Stimulated activated naive CD8-positive, alpha-beta T cell treated with anti-CD3 and anti-CD28 coated beads, Interleukin-15, Interleukin-2, amounts not matched to agents 100 ng/mL and 50 ng/mL, for 24 hours (primary cell): ENCODE measurements at regions not wholly inside any gene's neighbourhood (a gene's known extent, or its start where the extent isn't known, plus 50 kb on each side); places are given as distances from the start of the nearest gene placed in this dataset.
"Not testable (repeated sequence)": the region's sequence is repeated elsewhere in the genome, so short reads cannot be mapped to it uniquely, and the experiment has no call there.

Source experiments
- H3K27ac Mint-ChIP-seq: one replicate; pipeline ENCODE4 v1.8.0; 2021; ENCODE audit warnings: mild to moderate bottlenecking, mixed read lengths
- H3K27me3 Mint-ChIP-seq: one replicate; pipeline ENCODE4 v1.8.0; 2021; ENCODE audit warnings: mixed read lengths
- H3K36me3 Mint-ChIP-seq: one replicate; pipeline ENCODE4 v1.8.0; 2021; ENCODE audit warnings: low read depth, mixed read lengths
- H3K4me1 Mint-ChIP-seq: one replicate; pipeline ENCODE4 v1.8.0; 2021; ENCODE audit warnings: low read depth, mixed read lengths
- H3K4me3 Mint-ChIP-seq: one replicate; pipeline ENCODE4 v1.8.0; 2021; ENCODE audit warnings: mild to moderate bottlenecking, mixed read lengths
- H3K9me3 Mint-ChIP-seq: one replicate; pipeline ENCODE4 v1.8.0; 2021; ENCODE audit warnings: mixed read lengths

GRCh38 chr10:4632757-4633156 lies 193.2 kb upstream of the AKR1E2 start:
- H3K36me3 Mint-ChIP-seq = no peaks in the 10 kb centered on the region
- peaks cover 6% of the 10 kb centered on the region for H3K27me3 Mint-ChIP-seq
- no peak overlapping the region for H3K4me3 Mint-ChIP-seq
- no peak overlapping the region for H3K27ac Mint-ChIP-seq
- H3K4me1 Mint-ChIP-seq = no peaks in the 10 kb centered on the region
- H3K9me3 Mint-ChIP-seq = peaks cover 5% of the 10 kb centered on the region

- Mint-ChIP-seq H3K4me3 (no peak overlapping the region), H3K9me3 (peaks cover 19% of the 10 kb centered on the region), H3K27ac (no peak overlapping the region), H3K36me3 (peaks cover 9% of the 10 kb centered on the region), H3K4me1 (no peaks in the 10 kb centered on the region), H3K27me3 (peaks cover 13% of the 10 kb centered on the region)
These were observed 199.1 kb upstream of the AKR1E2 start for GRCh38 chr10:4626919-4627318.

- Mint-ChIP-seq H3K36me3 (peaks cover 9% of the 10 kb centered on the region), H3K27me3 (peaks cover 19% of the 10 kb centered on the region), H3K9me3 (peaks cover 19% of the 10 kb centered on the region), H3K27ac (no peak overlapping the region), H3K4me3 (no peak overlapping the region), H3K4me1 (no peaks in the 10 kb centered on the region)
These were observed 202.1 kb upstream of the AKR1E2 start for GRCh38 chr10:4623757-4624420.

- Mint-ChIP-seq H3K4me3 (no peak overlapping the region), H3K36me3 (peaks cover 9% of the 10 kb centered on the region), H3K4me1 (no peaks in the 10 kb centered on the region), H3K27ac (no peak overlapping the region), H3K27me3 (peaks cover 24% of the 10 kb centered on the region), H3K9me3 (peaks cover 16% of the 10 kb centered on the region)
These were observed 202.8 kb upstream of the AKR1E2 start for GRCh38 chr10:4623200-4623599.

- peaks cover 10% of the 10 kb centered on the region for H3K9me3 Mint-ChIP-seq
These were observed 203.6 kb upstream of the AKR1E2 start for GRCh38 chr10:4622384-4622783.

GRCh38 chr10:4617589-4617988 lies 208.4 kb upstream of the AKR1E2 start:
- H3K27ac Mint-ChIP-seq = no peak overlapping the region
- no peak overlapping the region for H3K4me3 Mint-ChIP-seq
- no peaks in the 10 kb centered on the region for H3K4me1 Mint-ChIP-seq
- H3K36me3 Mint-ChIP-seq = peaks cover 8% of the 10 kb centered on the region
- peaks cover 30% of the 10 kb centered on the region for H3K27me3 Mint-ChIP-seq
- peaks cover 19% of the 10 kb centered on the region for H3K9me3 Mint-ChIP-seq

More at GRCh38 chr10:4622384-4622783, 203.6 kb upstream of the AKR1E2 start:
- H3K27ac Mint-ChIP-seq = no peak overlapping the region
- no peak overlapping the region for H3K4me3 Mint-ChIP-seq
- peaks cover 9% of the 10 kb centered on the region for H3K36me3 Mint-ChIP-seq
- H3K4me1 Mint-ChIP-seq = no peaks in the 10 kb centered on the region
- peaks cover 23% of the 10 kb centered on the region for H3K27me3 Mint-ChIP-seq

GRCh38 chr10:4615042-4615441 lies 211.0 kb upstream of the AKR1E2 start:
- peaks cover 19% of the 10 kb centered on the region for H3K9me3 Mint-ChIP-seq
- H3K27me3 Mint-ChIP-seq = peaks cover 36% of the 10 kb centered on the region
- peaks cover 8% of the 10 kb centered on the region for H3K36me3 Mint-ChIP-seq
- H3K4me1 Mint-ChIP-seq = no peaks in the 10 kb centered on the region
- no peak overlapping the region for H3K27ac Mint-ChIP-seq
- H3K4me3 Mint-ChIP-seq = no peak overlapping the region

- no peak overlapping the region for H3K4me3 Mint-ChIP-seq
- no peaks in the 10 kb centered on the region for H3K4me1 Mint-ChIP-seq
- H3K9me3 Mint-ChIP-seq = peaks cover 4% of the 10 kb centered on the region
- no peaks in the 10 kb centered on the region for H3K36me3 Mint-ChIP-seq
- H3K27me3 Mint-ChIP-seq = peaks cover 13% of the 10 kb centered on the region
- no peak overlapping the region for H3K27ac Mint-ChIP-seq
These were observed 216.8 kb upstream of the AKR1E2 start for GRCh38 chr10:4609251-4609650.

- Mint-ChIP-seq H3K27me3 (peaks cover 6% of the 10 kb centered on the region), H3K36me3 (no peaks in the 10 kb centered on the region), H3K4me1 (no peaks in the 10 kb centered on the region), H3K4me3 (no peak overlapping the region), H3K9me3 (no peaks in the 10 kb centered on the region), H3K27ac (no peak overlapping the region)
These were observed 218.3 kb upstream of the AKR1E2 start for GRCh38 chr10:4607681-4608080.

- H3K4me1 Mint-ChIP-seq = no peaks in the 10 kb centered on the region
- no peaks in the 10 kb centered on the region for H3K36me3 Mint-ChIP-seq
- H3K27me3 Mint-ChIP-seq = peaks cover 2% of the 10 kb centered on the region
- H3K27ac Mint-ChIP-seq = no peak overlapping the region
- no peaks in the 10 kb centered on the region for H3K9me3 Mint-ChIP-seq
- no peak overlapping the region for H3K4me3 Mint-ChIP-seq
These were observed 219.0 kb upstream of the AKR1E2 start for GRCh38 chr10:4606856-4607636.

GRCh38 chr10:4602764-4603491 lies 223.1 kb upstream of the AKR1E2 start:
- Mint-ChIP-seq H3K27ac (no peak overlapping the region), H3K9me3 (no peaks in the 10 kb centered on the region), H3K4me3 (no peak overlapping the region), H3K4me1 (no peaks in the 10 kb centered on the region), H3K36me3 (no peaks in the 10 kb centered on the region), H3K27me3 (no peaks in the 10 kb centered on the region)

- H3K27ac Mint-ChIP-seq = no peak overlapping the region
- no peaks in the 10 kb centered on the region for H3K9me3 Mint-ChIP-seq
- no peaks in the 10 kb centered on the region for H3K36me3 Mint-ChIP-seq
- no peaks in the 10 kb centered on the region for H3K4me1 Mint-ChIP-seq
- peaks cover 6% of the 10 kb centered on the region for H3K27me3 Mint-ChIP-seq
- no peak overlapping the region for H3K4me3 Mint-ChIP-seq
These were observed 226.5 kb upstream of the AKR1E2 start for GRCh38 chr10:4599471-4599870.

- not testable (repeated sequence) for H3K9me3 Mint-ChIP-seq, H3K4me3 Mint-ChIP-seq, H3K36me3 Mint-ChIP-seq, H3K4me1 Mint-ChIP-seq, H3K27ac Mint-ChIP-seq, H3K27me3 Mint-ChIP-seq
These were observed 228.1 kb upstream of the AKR1E2 start for GRCh38 chr10:4597898-4598297.

GRCh38 chr10:4596951-4597350 lies 229.1 kb upstream of the AKR1E2 start:
- H3K4me1 Mint-ChIP-seq = no peaks in the 10 kb centered on the region
- peaks cover 6% of the 10 kb centered on the region for H3K27me3 Mint-ChIP-seq
- H3K27ac Mint-ChIP-seq = no peak overlapping the region
- H3K36me3 Mint-ChIP-seq = no peaks in the 10 kb centered on the region
- H3K4me3 Mint-ChIP-seq = no peak overlapping the region
- no peaks in the 10 kb centered on the region for H3K9me3 Mint-ChIP-seq

GRCh38 chr10:4595719-4596319 lies 230.2 kb upstream of the AKR1E2 start:
- H3K36me3 Mint-ChIP-seq = no peaks in the 10 kb centered on the region

More at GRCh38 chr10:4595719-4596319, 230.2 kb upstream of the AKR1E2 start:
- H3K4me3 Mint-ChIP-seq = no peak overlapping the region
- H3K27ac Mint-ChIP-seq = no peak overlapping the region
- no peaks in the 10 kb centered on the region for H3K9me3 Mint-ChIP-seq
- peaks cover 6% of the 10 kb centered on the region for H3K27me3 Mint-ChIP-seq
- no peaks in the 10 kb centered on the region for H3K4me1 Mint-ChIP-seq
